ENCODE measurements at regions not wholly inside any gene's neighbourhood (a gene's known extent, or its start where the extent isn't known, plus 50 kb on each side); places are given as distances from the start of the nearest gene placed in this dataset.

GRCh38 chr10:61835946-61836887 lies 65.3 kb upstream of the ARID5B start:
- H3K27me3 ChIP-seq, result no peaks in the 10 kb centered on the region
- DNase-seq, result no peak
- peaks cover 12 to 26% of the 10 kb centered on the region in 2 donors for H3K4me1 ChIP-seq
- H3K27ac ChIP-seq, result peak overlapping the region in 1 of 3 donors; percentile 11
- TF ChIP-seq POLR2A (IDR thresholded peaks at IDR 0.05), result no peak
- TF ChIP-seq CTCF (IDR thresholded peaks at IDR 0.05), result no peak
- H3K4me3 ChIP-seq (replicated peaks in 1 of 3), result no peak overlapping the region
- 61 to 76% methylated on average over 6 of the region's 6 CpGs for WGBS, 2 donors
- intact Hi-C loops (cut with DNase I), result no loop called here
- no peaks in the 10 kb centered on the region for H3K9me3 ChIP-seq
- no peaks in the 10 kb centered on the region for H3K36me3 ChIP-seq

GRCh38 chr10:61836888-61837754 lies 64.4 kb upstream of the ARID5B start:
- H3K27me3 ChIP-seq, result no peaks in the 10 kb centered on the region
- no peaks in the 10 kb centered on the region for H3K36me3 ChIP-seq
- peaks cover 12 to 26% of the 10 kb centered on the region in 2 donors for H3K4me1 ChIP-seq
- DNase-seq, result no peak
- no peaks in the 10 kb centered on the region for H3K9me3 ChIP-seq
- H3K27ac ChIP-seq, result peak overlapping the region in 1 of 3 donors; percentile 37
- H3K4me3 ChIP-seq (replicated peaks in 1 of 3), result no peak overlapping the region
- intact Hi-C loops (cut with DNase I), result no loop called here
- 46 to 50% methylated on average over 4 of the region's 4 CpGs for WGBS, 2 donors
- no peak for TF ChIP-seq CTCF (IDR thresholded peaks at IDR 0.05)
- no peak for TF ChIP-seq POLR2A (IDR thresholded peaks at IDR 0.05)

GRCh38 chr10:61837755-61838171 lies 63.7 kb upstream of the ARID5B start:
- intact Hi-C loops (cut with DNase I), result no loop called here
- no peak for TF ChIP-seq POLR2A (IDR thresholded peaks at IDR 0.05)
- no peak for TF ChIP-seq CTCF (IDR thresholded peaks at IDR 0.05)

GRCh38 chr10:61839916-61840315 lies 61.6 kb upstream of the ARID5B start:
- no peak for TF ChIP-seq CTCF (IDR thresholded peaks at IDR 0.05)
- no peak for TF ChIP-seq POLR2A (IDR thresholded peaks at IDR 0.05)
- Histone ChIP-seq H3K27ac (no peak overlapping the region), H3K4me1 (peaks cover 12 to 26% of the 10 kb centered on the region in 2 donors), H3K27me3 (no peaks in the 10 kb centered on the region), H3K9me3 (no peaks in the 10 kb centered on the region), H3K36me3 (no peaks in the 10 kb centered on the region), H3K4me3 (replicated peaks in 1 of 3) (no peak overlapping the region)
- intact Hi-C loops (cut with DNase I), result no loop called here
- WGBS, 2 donors, result 77 to 80% methylated on average over 3 of the region's 3 CpGs
- DNase-seq, result no peak

More at GRCh38 chr10:61837755-61838171, 63.7 kb upstream of the ARID5B start:
- no peak for DNase-seq
- Histone ChIP-seq H3K36me3 (no peaks in the 10 kb centered on the region), H3K9me3 (no peaks in the 10 kb centered on the region), H3K4me1 (peaks cover 12 to 26% of the 10 kb centered on the region in 2 donors), H3K4me3 (replicated peaks in 1 of 3) (no peak overlapping the region), H3K27me3 (no peaks in the 10 kb centered on the region), H3K27ac (peak overlapping the region in 1 of 3 donors; percentile 37)
- WGBS, 2 donors, result 45 to 46% methylated on average over 6 of the region's 6 CpGs
